HG03066 (cell line): ENCODE measurements at regions not wholly inside any gene's neighbourhood (a gene's known extent, or its start where the extent isn't known, plus 50 kb on each side); places are given as distances from the start of the nearest gene placed in this dataset.
"Not testable (repeated sequence)": the region's sequence is repeated elsewhere in the genome, so short reads cannot be mapped to it uniquely, and the experiment has no call there.

ENCODE experiments used
- ATAC-seq: cut with Tn5 transposase; IDR thresholded peaks from one replicate; pipeline ENCODE4 v1.9.1; 2021; ENCODE audit warnings: low read depth; ENCODE audit not compliant: unreplicated experiment

DNA sequence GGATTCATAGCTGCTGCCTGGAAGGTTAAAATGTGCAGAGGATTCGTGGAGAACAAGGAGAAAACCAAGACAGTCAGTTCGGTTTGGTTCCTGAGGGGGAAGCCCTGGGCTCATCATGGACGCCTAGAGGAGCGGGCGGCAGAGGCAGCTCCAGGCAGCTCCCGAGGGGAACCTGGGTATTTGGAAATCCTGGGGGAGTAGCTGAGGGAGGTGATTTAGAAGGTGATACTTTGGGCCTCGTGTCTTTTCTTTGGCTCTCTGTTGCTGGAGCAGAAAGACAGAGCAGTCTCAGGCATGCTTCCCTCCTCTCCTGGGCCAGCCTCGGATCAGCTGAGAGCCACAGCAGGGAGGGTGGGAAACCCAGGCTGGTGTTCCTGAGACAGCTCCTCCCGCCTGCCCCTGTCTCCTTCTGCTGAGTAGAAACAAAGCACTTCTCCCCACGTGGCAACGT, 139.5 kb downstream of the DLL1 start:
- ATAC-seq: no peak

DNA sequence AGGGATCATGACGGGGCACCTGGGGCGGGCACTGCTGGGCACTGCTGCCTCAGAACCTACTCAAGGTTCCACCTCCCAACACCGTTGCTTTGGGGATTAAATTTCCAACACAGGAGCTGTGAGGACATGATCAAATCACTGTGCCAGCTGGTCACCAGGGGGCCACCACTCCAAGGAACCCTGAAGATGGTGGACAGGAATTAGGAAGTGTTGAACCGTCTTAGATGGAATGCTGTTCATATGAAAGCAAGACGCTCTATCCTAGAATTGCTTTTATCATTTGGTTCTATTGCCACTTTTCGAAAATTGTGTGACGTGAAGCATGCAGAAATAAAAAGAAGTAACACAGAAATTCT, 140.3 kb downstream of the DLL1 start:
- ATAC-seq: no peak

DNA sequence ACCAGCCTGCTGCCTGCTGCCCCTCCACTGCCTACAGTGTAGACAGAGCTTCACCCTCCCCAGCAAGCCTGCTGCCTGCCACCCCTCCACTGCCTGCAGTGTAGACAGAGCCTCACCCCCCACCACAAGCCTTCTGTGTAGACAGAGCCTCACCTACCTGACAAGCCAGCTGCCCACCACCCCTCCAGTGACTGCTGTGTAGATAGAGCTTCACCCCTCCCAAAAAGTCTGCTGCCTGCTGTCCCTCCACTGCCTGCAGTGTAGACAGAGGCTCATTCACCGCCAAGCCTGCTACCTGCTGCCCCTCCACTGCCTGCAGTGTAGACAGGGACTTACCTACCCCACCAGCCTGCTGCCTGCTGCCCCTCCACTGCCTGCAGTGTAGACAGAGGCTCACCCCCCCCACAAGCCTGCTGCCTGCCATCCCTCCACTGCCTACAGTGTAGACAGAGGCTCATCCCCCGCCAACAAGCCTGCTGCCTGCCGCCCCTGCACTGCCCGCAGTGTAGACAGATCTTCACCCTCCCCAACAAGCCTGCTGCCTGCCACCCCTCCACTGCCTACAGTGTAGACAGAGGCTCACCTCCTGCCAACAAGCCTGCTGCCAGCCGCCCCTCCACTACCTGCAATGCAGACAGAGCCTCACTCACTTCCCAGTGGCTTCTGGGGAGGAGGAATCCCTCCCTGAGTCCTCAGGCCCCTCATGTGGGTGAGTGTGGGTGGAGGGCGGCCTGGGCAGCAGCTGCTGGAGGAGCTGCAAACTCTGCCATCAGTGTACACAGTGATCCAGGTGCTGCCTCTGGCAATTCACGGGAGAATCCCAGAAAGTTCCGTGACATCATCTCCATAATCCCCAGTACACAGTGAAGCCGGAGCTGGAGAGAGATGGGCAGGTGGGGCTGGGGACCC, 140.9 kb downstream of the DLL1 start:
- no peak for ATAC-seq

DNA sequence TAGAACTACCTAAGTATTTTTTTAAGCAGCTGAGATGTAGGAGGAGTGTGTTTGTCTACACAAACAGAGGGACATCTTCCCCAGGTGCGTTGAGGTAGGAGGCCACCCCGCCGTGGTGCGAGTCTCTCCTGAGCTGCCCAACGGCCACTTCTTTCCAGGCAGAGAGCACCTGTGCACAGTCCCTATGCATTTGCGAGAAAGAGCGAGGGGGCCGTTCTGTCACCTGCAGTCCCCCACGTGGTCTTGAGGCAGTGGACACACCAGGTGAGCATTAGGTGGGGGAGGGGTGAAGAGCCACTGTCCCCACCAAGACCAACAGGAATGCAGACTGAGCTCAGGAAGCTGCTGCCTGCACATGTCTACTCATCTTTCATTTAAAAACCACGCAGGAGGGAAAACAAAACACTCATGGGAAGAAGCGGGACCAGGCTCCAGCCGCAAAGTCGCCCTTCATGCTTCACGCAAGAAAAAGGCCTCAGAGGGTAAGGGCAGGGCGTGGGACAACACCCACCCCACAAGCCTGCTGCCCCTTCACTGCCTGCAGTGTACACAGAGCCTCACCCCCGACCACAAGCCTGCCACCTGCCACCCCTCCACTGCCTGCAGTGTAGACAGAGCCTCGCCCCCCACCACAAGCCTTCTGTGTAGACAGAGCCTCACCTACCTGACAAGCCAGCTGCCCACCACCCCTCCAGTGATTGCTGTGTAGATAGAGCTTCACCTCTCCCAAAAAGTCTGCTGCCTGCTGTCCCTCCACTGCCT, 142.0 kb downstream of the DLL1 start:
- no peak for ATAC-seq

DNA sequence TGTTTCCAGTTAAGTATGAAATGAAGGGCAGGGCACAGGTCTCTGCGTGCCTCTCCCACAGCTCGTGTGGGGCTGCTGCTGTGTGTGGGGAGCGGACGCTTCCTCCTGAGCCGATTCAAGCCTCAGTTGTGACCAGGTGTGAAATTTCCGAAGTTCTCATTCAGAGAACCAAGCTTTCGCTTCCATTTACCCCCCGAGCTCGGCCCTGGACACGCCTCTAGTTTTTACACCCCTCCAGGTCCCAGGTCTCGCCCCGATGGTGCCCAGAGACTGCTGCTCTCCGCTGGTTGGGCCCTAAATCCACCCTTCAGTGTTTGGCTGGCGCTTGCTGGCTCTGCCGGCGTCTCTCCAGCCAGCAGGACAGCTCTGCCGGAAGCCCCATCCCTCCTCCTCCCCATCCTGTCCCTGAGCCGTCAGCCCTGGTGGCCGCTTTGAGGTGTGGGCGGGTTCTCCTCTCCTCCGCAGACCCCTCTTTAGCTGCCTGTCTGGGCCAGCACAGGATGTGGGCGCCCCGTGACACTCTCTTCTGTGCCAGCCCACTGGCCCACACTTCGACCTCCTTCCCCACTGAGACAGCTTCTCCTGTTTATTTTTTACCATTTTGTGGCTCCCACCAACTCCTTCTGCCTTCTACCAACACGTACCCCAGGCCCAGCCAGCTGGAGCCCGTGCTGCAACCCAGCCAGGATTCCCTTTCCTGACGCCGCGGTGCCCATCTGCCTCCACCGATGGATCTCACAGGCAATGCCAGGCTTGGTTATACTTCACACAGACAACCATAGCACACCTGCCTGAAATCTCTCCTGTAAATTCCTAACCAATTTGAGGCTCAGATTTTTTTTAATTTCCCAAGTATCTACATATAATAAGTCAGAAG, 142.8 kb downstream of the DLL1 start:
- ATAC-seq: peak; percentile 75

DNA sequence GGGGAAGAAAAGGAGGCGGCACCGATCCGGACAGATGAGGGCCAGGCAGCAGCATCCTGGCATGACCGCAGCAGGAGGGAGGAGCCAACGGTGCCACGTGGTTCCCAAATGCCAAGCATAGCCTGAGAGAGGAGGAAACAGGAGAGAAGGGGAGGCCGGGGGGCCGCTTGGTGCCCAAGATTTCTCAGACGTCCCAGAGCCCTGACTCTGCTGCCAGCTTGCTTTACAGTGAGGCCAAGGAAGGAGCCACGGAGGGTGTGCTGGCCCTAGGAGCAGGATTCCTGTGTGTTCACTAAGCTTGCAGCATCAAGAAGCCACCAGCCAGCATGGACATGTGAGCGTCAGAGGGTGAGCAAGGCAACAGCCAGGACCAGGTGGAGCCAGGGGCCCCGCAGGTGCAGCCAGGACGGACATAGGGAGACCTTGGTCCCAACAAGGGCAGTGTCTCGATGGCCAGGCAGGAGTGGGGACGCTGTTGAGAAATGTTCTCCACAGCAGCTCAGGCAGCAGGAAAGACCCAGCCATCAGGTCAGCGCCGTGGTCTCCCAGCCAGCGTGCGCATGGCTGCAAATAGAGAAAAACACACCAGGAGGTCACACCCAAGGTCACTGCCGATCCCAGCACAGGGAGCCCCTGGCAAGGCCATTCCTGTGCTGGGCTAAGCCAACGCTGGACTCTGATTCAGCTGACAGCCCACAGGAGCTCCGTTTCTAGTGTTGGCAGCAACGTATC, 143.7 kb downstream of the DLL1 start:
- ATAC-seq: no peak

DNA sequence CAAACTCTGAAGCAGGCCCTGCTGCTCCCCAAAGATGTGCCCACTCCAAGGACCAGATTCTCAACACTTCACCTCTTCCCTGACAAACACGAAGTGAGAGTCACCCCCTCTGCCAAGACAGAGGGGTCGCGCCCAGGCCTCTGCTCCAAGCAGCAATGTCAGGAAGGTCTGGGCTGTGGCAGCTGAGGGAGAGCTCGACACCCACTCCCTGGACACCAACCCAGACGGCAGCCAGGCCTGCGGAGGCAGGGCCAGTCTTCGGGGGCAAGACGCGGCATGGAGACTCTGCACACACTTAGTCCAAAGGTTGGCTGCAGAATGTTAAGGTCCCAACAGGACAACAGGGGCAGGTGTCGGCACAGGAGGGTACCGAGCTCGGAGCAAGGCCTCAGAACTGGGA, 144.2 kb downstream of the DLL1 start:
- ATAC-seq: no peak

DNA sequence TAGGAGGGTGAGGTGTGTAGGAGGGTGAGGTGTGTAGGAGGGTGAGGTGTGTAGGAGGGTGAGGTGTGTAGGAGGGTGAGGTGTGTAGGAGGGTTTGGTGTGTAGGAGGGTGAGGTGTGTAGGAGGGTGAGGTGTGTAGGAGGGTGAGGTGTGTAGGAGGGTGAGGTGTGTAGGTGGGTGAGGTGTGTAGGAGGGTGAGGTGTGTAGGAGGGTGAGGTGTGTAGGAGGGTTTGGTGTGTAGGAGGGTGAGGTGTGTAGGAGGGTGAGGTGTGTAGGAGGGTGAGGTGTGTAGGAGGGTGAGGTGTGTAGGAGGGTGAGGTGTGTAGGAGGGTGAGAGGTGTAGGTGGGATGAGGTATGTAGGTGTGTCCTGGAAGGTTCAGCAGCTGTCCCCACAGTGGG, 144.7 kb downstream of the DLL1 start:
- not testable (repeated sequence) for ATAC-seq

DNA sequence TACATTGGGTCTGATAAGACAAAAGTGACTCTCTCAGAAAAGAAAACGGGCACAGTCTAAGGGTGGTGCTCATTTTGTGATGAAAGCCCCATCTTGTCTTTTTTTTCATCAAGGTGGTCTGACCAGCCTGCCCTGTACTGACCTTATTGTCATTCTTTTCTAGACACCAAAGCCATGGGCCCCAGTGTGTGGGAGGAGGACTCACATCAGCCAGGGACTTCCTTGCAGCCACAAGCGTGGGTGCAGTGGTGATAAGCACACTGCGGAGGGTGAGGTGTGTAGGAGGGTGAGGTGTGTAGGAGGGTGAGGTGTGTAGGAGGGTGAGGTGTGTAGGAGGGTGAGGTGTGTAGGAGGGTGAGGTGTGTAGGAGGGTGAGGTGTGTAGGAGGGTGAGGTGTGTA, 145.2 kb downstream of the DLL1 start:
- ATAC-seq: not testable (repeated sequence)

DNA sequence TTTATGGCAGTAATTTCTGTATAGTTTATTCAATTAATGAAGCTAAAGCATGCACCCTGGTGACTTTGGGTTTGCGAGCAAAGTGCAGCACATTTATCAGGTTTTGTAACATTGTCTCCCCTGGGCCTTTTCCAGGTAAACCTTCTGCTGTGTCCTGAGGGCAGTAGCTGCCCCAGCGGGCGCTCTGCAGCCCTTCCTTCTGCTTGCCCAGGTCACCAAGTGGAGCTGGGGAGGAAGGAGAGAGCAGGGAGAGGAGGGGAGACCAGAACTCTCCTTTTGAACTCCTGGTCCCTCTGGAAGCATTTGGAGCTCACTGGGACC, 145.6 kb downstream of the DLL1 start:
- no peak for ATAC-seq

DNA sequence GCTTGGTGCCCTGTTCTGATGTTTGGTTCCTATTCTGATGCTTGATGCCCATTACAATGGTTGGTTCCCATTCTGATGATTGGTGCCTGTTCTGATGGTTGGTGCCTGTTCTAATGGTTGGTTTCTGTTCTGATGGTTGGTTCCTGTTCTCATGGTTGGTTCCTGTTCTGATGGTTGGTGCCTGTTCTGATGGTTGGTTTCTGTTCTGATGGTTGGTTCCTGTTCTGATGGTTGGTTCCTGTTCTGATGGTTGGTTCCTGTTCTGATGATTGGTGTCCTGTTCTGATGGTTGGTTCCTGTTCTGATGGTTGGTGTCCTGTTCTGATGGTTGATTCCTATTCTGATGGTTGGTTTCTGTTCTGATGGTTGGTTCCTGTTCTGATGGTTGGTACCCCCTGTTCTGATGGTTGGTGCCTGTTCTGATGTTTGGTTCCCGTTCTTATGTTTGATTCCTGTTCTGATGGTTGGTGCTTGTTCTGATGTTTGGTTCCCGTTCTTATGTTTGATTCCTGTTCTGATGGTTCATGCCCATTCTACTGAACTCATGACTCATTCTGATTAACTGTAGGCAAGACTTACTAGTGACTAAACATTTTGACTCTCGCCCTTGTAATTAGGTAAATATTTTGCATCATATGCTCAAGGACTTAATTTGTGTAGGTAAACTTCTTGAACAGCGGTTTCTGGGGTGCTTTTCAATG, 146.2 kb downstream of the DLL1 start:
- no peak for ATAC-seq

DNA sequence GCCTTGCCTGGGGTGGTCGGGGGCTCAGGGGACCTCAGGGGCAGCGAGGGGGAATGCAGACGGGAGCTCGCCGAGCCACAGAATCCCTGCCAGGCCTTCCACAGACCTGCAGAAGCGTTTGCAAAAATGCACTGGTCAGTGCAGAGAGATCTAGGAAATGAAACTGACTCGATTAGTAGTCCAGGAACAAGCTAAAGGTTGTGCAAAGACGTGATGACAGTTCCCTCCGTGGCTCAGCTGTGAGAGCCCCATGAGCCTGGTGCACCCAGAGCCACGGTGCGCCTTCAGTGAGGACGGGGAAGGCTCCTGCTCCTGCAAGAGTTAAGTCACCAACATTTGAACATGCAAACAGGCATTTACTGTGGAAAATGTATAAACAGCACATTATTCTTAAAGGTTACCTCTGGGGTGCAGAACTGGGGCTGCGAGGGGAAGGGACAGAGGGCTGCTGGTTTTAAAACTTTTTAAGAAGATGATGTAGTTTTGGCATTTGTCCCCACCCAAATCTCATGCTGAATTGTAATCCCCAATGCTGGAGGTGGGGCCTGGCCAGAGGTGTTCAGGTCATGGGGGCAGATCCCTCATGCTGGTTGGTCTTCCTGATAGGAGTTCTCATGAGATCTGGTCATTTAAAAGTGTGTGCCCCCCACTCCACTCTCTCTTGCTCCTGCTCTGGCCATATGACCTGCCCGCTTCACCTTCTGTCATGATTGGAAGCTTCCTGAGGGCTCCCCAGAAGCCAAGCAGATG, 147.3 kb downstream of the DLL1 start:
- ATAC-seq: no peak

DNA sequence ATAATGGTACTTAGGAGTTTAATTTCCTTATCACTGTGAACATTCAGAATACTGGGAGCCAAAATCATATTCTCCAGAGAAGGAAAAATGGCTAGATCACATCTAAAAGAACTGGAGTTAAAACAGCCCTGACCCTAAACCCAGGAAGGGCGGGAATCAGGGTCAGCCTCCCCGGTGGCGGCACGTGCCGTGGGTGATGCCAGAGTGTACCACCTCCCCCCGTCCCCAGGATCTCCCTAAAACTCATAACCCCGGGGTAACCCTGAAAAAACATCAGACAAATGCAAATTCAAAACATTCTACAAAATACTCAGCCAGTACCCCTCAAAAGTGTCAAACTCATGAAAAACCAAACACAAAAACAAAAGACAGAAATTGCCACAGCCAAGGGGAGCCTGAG, 148.3 kb downstream of the DLL1 start:
- no peak for ATAC-seq

DNA sequence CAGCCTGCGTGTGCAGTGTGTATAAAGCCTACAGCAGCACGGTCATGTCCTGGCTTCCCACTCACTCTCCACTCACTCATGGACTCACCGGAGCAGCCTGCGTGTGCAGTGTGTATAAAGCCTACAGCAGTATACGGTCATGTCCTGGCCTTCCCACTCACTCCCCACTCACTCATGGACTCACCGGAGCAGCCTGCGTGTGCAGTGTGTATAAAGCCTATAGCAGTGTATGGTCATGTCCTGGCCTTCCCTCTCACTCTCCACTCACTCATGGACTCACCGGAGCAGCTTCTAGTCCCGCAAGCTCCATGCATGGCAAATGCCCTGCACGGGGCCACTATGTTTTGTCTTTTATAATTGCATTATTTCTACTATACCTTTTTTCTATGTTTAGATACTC, 149.8 kb downstream of the DLL1 start:
- ATAC-seq: not testable (repeated sequence)

DNA sequence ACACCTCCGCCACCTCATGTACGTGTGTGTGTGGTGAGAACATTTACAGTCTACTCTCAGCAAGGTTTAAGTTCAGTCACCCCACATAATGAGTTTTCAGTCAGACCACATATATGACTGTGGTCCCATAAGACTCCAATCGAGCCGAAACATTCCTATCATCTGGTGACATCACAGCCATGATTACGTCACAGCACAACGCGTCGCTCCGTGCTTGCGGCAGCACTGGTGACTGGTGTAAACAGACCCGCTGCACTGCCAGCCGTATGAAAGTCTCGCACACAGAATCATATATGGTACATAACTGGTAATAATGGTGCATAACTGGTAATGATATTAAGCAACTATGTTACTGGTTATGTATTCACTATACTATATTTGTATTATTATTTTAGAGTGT, 150.7 kb downstream of the DLL1 start:
- ATAC-seq: no peak

DNA sequence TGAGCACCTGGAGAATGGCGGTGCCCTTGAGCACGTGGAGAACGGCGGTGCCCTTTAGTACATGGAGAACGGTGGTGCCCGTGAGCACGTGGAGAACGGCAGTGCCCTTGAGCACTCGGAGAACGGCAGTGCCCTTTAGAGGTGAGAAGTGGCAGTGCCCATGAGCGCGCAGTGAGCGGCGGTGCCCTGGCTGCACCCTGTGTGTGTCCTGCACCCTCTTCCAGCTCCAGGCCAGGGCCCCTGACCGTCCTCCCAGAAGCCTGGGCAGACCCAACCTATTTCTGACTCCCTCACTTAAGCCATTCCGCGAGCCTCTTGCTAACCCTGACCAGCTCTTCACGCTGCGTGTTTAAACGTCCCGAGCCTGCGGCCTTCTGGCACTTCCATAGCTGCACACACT, 151.3 kb downstream of the DLL1 start:
- no peak for ATAC-seq

DNA sequence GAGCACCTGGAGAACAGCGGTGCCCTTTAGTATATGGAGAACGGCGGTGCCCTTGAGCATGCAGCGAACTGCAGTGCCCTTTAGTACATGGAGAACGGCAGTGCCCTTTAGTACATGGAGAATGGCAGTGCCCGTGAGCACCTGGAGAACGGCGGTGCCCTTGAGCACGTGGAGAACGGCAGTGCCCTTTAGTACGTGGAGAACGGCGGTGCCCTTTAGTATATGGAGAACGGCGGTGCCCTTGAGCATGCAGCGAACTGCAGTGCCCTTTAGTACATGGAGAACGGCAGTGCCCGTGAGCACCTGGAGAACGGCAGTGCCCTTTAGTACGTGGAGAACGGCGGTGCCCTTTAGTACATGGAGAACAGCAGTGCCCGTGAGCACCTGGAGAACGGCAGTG, 151.8 kb downstream of the DLL1 start:
- ATAC-seq: not testable (repeated sequence)

DNA sequence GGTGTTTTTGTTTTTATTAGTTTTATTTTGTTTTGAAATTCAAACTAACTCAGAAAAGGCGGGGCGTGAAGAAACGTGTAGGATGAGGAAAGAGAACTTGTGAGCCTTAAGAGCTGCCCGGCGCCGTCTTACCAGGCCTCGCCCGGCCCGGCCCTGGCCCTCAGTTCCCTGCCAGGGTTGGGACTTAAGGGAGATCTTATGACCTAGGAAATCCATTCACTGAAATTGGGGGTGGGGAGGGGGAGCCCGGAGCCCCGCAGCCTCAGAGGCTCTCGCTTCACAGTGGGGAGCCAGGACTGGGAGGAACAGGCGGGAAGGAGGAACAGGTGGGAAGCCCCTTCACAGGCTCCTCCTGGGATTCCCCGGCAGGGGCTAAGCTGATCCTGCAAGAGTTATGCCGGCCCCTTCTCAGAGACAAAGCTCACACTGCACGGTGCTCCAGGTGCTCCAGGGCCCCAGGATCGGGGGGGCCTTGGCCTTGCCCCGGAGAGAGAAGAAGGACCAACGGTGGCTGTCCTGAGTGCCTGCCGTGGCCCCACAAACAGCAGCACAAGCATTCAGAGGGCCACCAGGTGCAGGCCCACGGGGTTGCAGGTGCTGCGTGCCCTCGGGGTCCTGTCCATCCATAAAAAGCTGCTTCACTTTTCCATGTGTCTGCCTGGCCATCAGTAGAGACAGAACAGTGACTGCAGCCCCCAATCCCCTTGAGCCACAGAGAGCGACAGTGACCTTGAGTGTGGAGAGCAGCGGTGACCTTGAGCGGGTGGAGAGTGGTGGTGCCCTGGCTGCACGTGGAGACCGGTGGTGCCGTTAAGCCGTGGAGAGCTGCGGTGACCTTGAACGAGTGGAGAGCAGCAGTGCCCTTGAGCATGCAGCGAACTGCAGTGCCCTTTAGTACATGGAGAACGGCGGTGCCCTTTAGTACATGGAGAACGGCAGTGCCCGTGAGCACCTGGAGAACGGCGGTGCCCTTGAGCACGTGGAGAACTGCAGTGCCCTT, 152.7 kb downstream of the DLL1 start:
- no peak for ATAC-seq
